ENCODE measurements at regions not wholly inside any gene's neighbourhood (a gene's known extent, or its start where the extent isn't known, plus 50 kb on each side); places are given as distances from the start of the nearest gene placed in this dataset.
"Not testable (repeated sequence)": the region's sequence is repeated elsewhere in the genome, so short reads cannot be mapped to it uniquely, and the experiment has no call there.

GRCh38 chr2:239660390-239661230, 259.8 kb upstream of the HDAC4 start:
- DNase-seq (ENCODE audit: low read depth in 2 of 2) = no peak

- DNase-seq (ENCODE audit: low read depth in 2 of 2) = no peak
Measured at GRCh38 chr2:239657992-239658391, 257.2 kb upstream of the HDAC4 start.

- DNase-seq (ENCODE audit: low read depth in 2 of 2) = no peak
Measured at GRCh38 chr2:239657236-239657635, 256.4 kb upstream of the HDAC4 start.

GRCh38 chr2:239654266-239654665, 253.4 kb upstream of the HDAC4 start:
- no peak for DNase-seq (ENCODE audit: low read depth in 2 of 2)

GRCh38 chr2:239651859-239652258, 251.0 kb upstream of the HDAC4 start:
- no peak for DNase-seq (ENCODE audit: low read depth in 2 of 2)

GRCh38 chr2:239650674-239651073, 249.9 kb upstream of the HDAC4 start:
- no peak for DNase-seq (ENCODE audit: low read depth in 2 of 2)

- no peak for DNase-seq (ENCODE audit: low read depth in 2 of 2)
Measured at GRCh38 chr2:239649309-239649708, 248.5 kb upstream of the HDAC4 start.

GRCh38 chr2:239648607-239649006, 247.8 kb upstream of the HDAC4 start:
- no peak for DNase-seq (ENCODE audit: low read depth in 2 of 2)

GRCh38 chr2:239647052-239647819, 246.4 kb upstream of the HDAC4 start:
- no peak for DNase-seq (ENCODE audit: low read depth in 2 of 2)

- no peak for DNase-seq (ENCODE audit: low read depth in 2 of 2)
Measured at GRCh38 chr2:239646184-239646583, 245.4 kb upstream of the HDAC4 start.

- not testable (repeated sequence) for DNase-seq (ENCODE audit: low read depth in 2 of 2)
Measured at GRCh38 chr2:239644594-239644993, 243.8 kb upstream of the HDAC4 start.

- DNase-seq (ENCODE audit: low read depth in 2 of 2) = no peak
Measured at GRCh38 chr2:239644011-239644410, 243.2 kb upstream of the HDAC4 start.

GRCh38 chr2:239642406-239643004, 241.7 kb upstream of the HDAC4 start:
- no peak for DNase-seq (ENCODE audit: low read depth in 2 of 2)

GRCh38 chr2:239641904-239642303, 241.1 kb upstream of the HDAC4 start:
- DNase-seq (ENCODE audit: low read depth in 2 of 2) = not testable (repeated sequence)

GRCh38 chr2:239640676-239641578, 240.1 kb upstream of the HDAC4 start:
- no peak for DNase-seq (ENCODE audit: low read depth in 2 of 2)

GRCh38 chr2:239640210-239640609, 239.4 kb upstream of the HDAC4 start:
- DNase-seq (ENCODE audit: low read depth in 2 of 2) = no peak

- no peak for DNase-seq (ENCODE audit: low read depth in 2 of 2)
Measured at GRCh38 chr2:239639421-239640185, 238.8 kb upstream of the HDAC4 start.

GRCh38 chr2:239638376-239638775, 237.6 kb upstream of the HDAC4 start:
- DNase-seq (ENCODE audit: low read depth in 2 of 2) = no peak

GRCh38 chr2:239636808-239637207, 236.0 kb upstream of the HDAC4 start:
- no peak for DNase-seq (ENCODE audit: low read depth in 2 of 2)

- no peak for DNase-seq (ENCODE audit: low read depth in 2 of 2)
Measured at GRCh38 chr2:239634769-239635168, 233.9 kb upstream of the HDAC4 start.
